HepG2 (cell line): ENCODE measurements at regions not wholly inside any gene's neighbourhood (a gene's known extent, or its start where the extent isn't known, plus 50 kb on each side); places are given as distances from the start of the nearest gene placed in this dataset.

Experiments used
- CTCF ChIP-seq: sonication (generic); formaldehyde crosslinking; IDR thresholded peaks from 2 replicates; pipeline ENCODE4 v1.5.0; 2020; ENCODE audit warnings: mild to moderate bottlenecking, missing genetic modification reagents, moderate library complexity
- DPF2 ChIP-seq: sonication (generic); formaldehyde crosslinking; IDR thresholded peaks from 2 replicates; pipeline ENCODE4 v1.4.0; 2020; ENCODE audit warnings: mild to moderate bottlenecking, low read depth, missing genetic modification reagents, borderline replicate concordance
- FOXO1 ChIP-seq: sonication (generic); formaldehyde crosslinking; IDR thresholded peaks from 2 replicates; pipeline ENCODE4 v1.4.0; 2020; ENCODE audit warnings: missing genetic modification reagents
- GATAD2A ChIP-seq: IDR thresholded peaks from 2 replicates; pipeline ENCODE4 v1.6.1; 2016
- HINFP ChIP-seq: sonication (generic); formaldehyde crosslinking; IDR thresholded peaks from 2 replicates; pipeline ENCODE4 v1.4.0; 2020; ENCODE audit warnings: low read depth, mild to moderate bottlenecking, missing genetic modification reagents
- KAT2B ChIP-seq: fragments of 150-350 bp; IDR thresholded peaks from 2 replicates; pipeline ENCODE4 v1.6.1; 2014; ENCODE audit warnings: low read depth, low read length, borderline replicate concordance
- MAX ChIP-seq: IDR thresholded peaks from 2 replicates; pipeline ENCODE4 v1.6.1; 2012; ENCODE audit warnings: inconsistent platforms
- POLR2A ChIP-seq, 2 experiments: IDR thresholded peaks; 2 replicates each; pipeline ENCODE4 v1.6.1; 2011; ENCODE audit warnings: low read depth in 2 of 2, low read length in 2 of 2, mild to moderate bottlenecking in 1 of 2, moderate library complexity in 1 of 2; ENCODE audit not compliant: insufficient read depth in 1 of 2
- TAF1 ChIP-seq: sonication (generic); formaldehyde crosslinking; IDR thresholded peaks from 2 replicates; pipeline ENCODE4 v1.4.0; 2020; ENCODE audit warnings: missing genetic modification reagents
- ZNF430 ChIP-seq: sonication (generic); formaldehyde crosslinking; IDR thresholded peaks from 2 replicates; pipeline ENCODE4 v1.9.0; 2021; ENCODE audit warnings: mild to moderate bottlenecking, missing genetic modification reagents
- ZNF558 ChIP-seq: sonication (generic); formaldehyde crosslinking; IDR thresholded peaks from 2 replicates; pipeline ENCODE4 v1.9.0; 2022; ENCODE audit warnings: mild to moderate bottlenecking, missing genetic modification reagents, borderline replicate concordance

- TF ChIP-seq KAT2B (no peak), POLR2A (IDR thresholded peaks at IDR 0.05; ENCODE audit: insufficient read depth in 1 of 2, low read depth in 2 of 2, low read length in 2 of 2) (no peak), CTCF (no peak), GATAD2A (CRISPR knock-in tag) (no peak), FOXO1 (CRISPR knock-in tag) (no peak), TAF1 (CRISPR knock-in tag) (no peak), ZNF430 (CRISPR knock-in tag) (no peak), MAX (no peak), ZNF558 (no peak), DPF2 (CRISPR knock-in tag) (no peak), HINFP (no peak)
Measured at GRCh38 chr15:93170329-93170728, 81.3 kb upstream of the RGMA start.
